HCT116 (cell line): ENCODE measurements at regions not wholly inside any gene's neighbourhood (a gene's known extent, or its start where the extent isn't known, plus 50 kb on each side); places are given as distances from the start of the nearest gene placed in this dataset.

ENCODE experiments used
- ATAC-seq: fragments of 200-7000 bp; cut with Tn5 transposase; 2 replicates; pipeline ENCODE4 v1.9.1; 2020; ENCODE audit warnings: mild to moderate bottlenecking, moderate library complexity
- BruUV-seq: library from RNA; stranded (reverse); fragments of 400-500 nt; replicated peaks from 2 replicates; lab custom pipeline; 2021; lab: Mats Ljungman, UMichigan
- CTCF ChIA-PET: fragments of 300-600 bp; sonication (Branson Sonifier 250); formaldehyde crosslinking; loops from one replicate; lab custom pipeline; 2021; ENCODE audit warnings: antibody characterized with exemption; lab: Charles Lee
- POLR2A ChIA-PET: fragments of 300-600, 350-600 bp; sonication (Branson Sonifier 250); formaldehyde crosslinking; loops from one replicate; lab custom pipeline; 2021; ENCODE audit warnings: antibody characterized with exemption; lab: Charles Lee
- RAD21 ChIA-PET, 2 experiments: fragments of 300-600 bp; sonication (Branson Sonifier 250); formaldehyde crosslinking; loops; one replicate each; lab custom pipeline; 2023; ENCODE audit warnings: low total read pairs in 2 of 2; ENCODE audit not compliant: uncharacterized antibody in 2 of 2, unreplicated experiment in 2 of 2, low non-redundant PET in 1 of 2; lab: Charles Lee
- DNase-seq: peaks from one replicate; pipeline ENCODE4 v3.0.0-alpha.2; 2010; ENCODE audit warnings: low read depth, low spot score
- H2AFZ ChIP-seq: fragments of 200-600 bp; shearing (Covaris generic), sonication (generic); 2 replicates; pipeline ENCODE4 v1.6.1; 2017; ENCODE audit warnings: low read depth, mixed run types, mixed read lengths, antibody characterized with exemption, low read length; ENCODE audit not compliant: poor library complexity, severe bottlenecking
- H3K27ac ChIP-seq: 2 replicates; pipeline ENCODE4 v1.5.1; 2012; ENCODE audit warnings: low read depth, low read length
- H3K27me3 ChIP-seq: fragments of 200-600 bp; sonication (generic); 2 replicates; pipeline ENCODE4 v1.6.1; 2016; ENCODE audit warnings: mixed run types, low read length, mixed read lengths; ENCODE audit not compliant: insufficient read depth
- H3K36me3 ChIP-seq, 2 experiments: fragments of 200-500 bp in 1 of 2; fragments of 200-600 bp in 1 of 2; sonication (Bioruptor generic) in 1 of 2; sonication (generic) in 1 of 2; 2 replicates each; pipeline versions ENCODE4 v1.5.1 to v1.6.1; 2014 to 2016; ENCODE audit warnings: low read length in 2 of 2, inconsistent platforms in 1 of 2, mixed read lengths in 1 of 2, mixed run types in 1 of 2; ENCODE audit not compliant: insufficient read depth in 2 of 2, control insufficient read depth in 1 of 2
- H3K4me1 ChIP-seq, 2 experiments: fragments of 200-600 bp in 1 of 2; sonication (generic) in 1 of 2; 2 replicates each; pipeline versions ENCODE4 v1.5.1 to v1.6.1; 2012 to 2017; ENCODE audit warnings: low read length in 2 of 2, inconsistent platforms in 1 of 2, mild to moderate bottlenecking in 1 of 2, mixed read lengths in 1 of 2, mixed run types in 1 of 2, moderate library complexity in 1 of 2; ENCODE audit not compliant: insufficient read depth in 2 of 2, control insufficient read depth in 1 of 2
- H3K4me2 ChIP-seq: fragments of 200-600 bp; sonication (generic); 2 replicates; pipeline ENCODE4 v1.6.1; 2017; ENCODE audit warnings: mixed run types, low read length, mixed read lengths
- H3K4me3 ChIP-seq, 2 experiments: fragments of 200-600 bp in 1 of 2; sonication (generic) in 1 of 2; replicated peaks in 1 of 2; 2 replicates each; pipeline ENCODE4 v1.5.1; 2011 to 2016; ENCODE audit warnings: low read length in 2 of 2, control low read depth in 1 of 2, low read depth in 1 of 2, mild to moderate bottlenecking in 1 of 2, mixed read lengths in 1 of 2, mixed run types in 1 of 2
- H3K79me2 ChIP-seq: fragments of 200-600 bp; sonication (generic); 2 replicates; pipeline ENCODE4 v1.6.1; 2017; ENCODE audit warnings: mild to moderate bottlenecking, mixed run types, low read length, moderate library complexity, mixed read lengths; ENCODE audit not compliant: insufficient read depth
- H3K9ac ChIP-seq: fragments of 200-600 bp; sonication (generic); 2 replicates; pipeline ENCODE4 v1.6.1; 2016; ENCODE audit warnings: low read length, mixed read lengths
- H3K9me2 ChIP-seq: fragments of 200-600 bp; sonication (generic), shearing (Covaris generic); 2 replicates; pipeline ENCODE4 v1.6.1; 2017; ENCODE audit warnings: mixed run types, mild to moderate bottlenecking, moderate library complexity; ENCODE audit not compliant: insufficient read depth
- H3K9me3 ChIP-seq, 2 experiments: fragments of 200-500 bp in 1 of 2; fragments of 200-600 bp in 1 of 2; sonication (Bioruptor generic) in 1 of 2; sonication (generic) in 1 of 2; 2 replicates each; pipeline ENCODE4 v1.6.1; 2014 to 2017; ENCODE audit warnings: low read length in 2 of 2, mixed read lengths in 2 of 2, inconsistent platforms in 1 of 2, low read depth in 1 of 2, mild to moderate bottlenecking in 1 of 2, mixed run types in 1 of 2, moderate library complexity in 1 of 2; ENCODE audit not compliant: control insufficient read depth in 1 of 2, insufficient read depth in 1 of 2
- H4K20me1 ChIP-seq: fragments of 200-600 bp; sonication (generic), shearing (Covaris generic); 2 replicates; pipeline ENCODE4 v1.6.1; 2017; ENCODE audit warnings: mixed run types, mild to moderate bottlenecking, moderate library complexity; ENCODE audit not compliant: insufficient read depth
- ATF3 ChIP-seq: IDR thresholded peaks from 2 replicates; pipeline ENCODE4 v1.6.1; 2012
- CTCF ChIP-seq, 3 experiments: fragments of 200-600 bp in 1 of 3; sonication (generic) in 1 of 3; IDR thresholded peaks in 2 of 3; conservative IDR thresholded peaks in 1 of 3; 2 replicates each; pipeline ENCODE4 v1.5.1; 2012 to 2017; ENCODE audit warnings: low read depth in 2 of 3, low read length in 2 of 3, antibody characterized with exemption in 1 of 3, borderline replicate concordance in 1 of 3, control low read depth in 1 of 3, mild to moderate bottlenecking in 1 of 3, mixed read lengths in 1 of 3, mixed run types in 1 of 3, moderate library complexity in 1 of 3; ENCODE audit not compliant: insufficient read depth in 1 of 3
- ELF1 ChIP-seq: IDR thresholded peaks from 2 replicates; pipeline ENCODE4 v1.6.1; 2012; ENCODE audit warnings: low read depth, borderline replicate concordance
- EZH2phosphoT487 ChIP-seq: fragments of 200-600 bp; IDR thresholded peaks from 2 replicates; pipeline ENCODE4 v1.6.1; 2018; ENCODE audit warnings: antibody characterized with exemption, borderline replicate concordance
- FOSL1 ChIP-seq: IDR thresholded peaks from 2 replicates; pipeline ENCODE4 v1.6.1; 2012; ENCODE audit warnings: low read depth
- JUND ChIP-seq: IDR thresholded peaks from 2 replicates; pipeline ENCODE4 v1.6.1; 2012
- POLR2A ChIP-seq: IDR thresholded peaks from 2 replicates; pipeline ENCODE4 v1.7.0; 2011; ENCODE audit warnings: borderline replicate concordance; ENCODE audit not compliant: insufficient read depth, insufficient read length; ENCODE audit errors: extremely low read depth
- POLR2AphosphoS5 ChIP-seq: IDR thresholded peaks from 2 replicates; pipeline ENCODE4 v1.6.1; 2011; ENCODE audit warnings: mild to moderate bottlenecking, low read depth, low read length, moderate library complexity
- SIN3A ChIP-seq: IDR thresholded peaks from 2 replicates; pipeline ENCODE4 v1.6.1; 2012; ENCODE audit warnings: low read depth
- SRF ChIP-seq: IDR thresholded peaks from 2 replicates; pipeline ENCODE4 v1.6.1; 2012; ENCODE audit warnings: low read depth
- YY1 ChIP-seq: IDR thresholded peaks from 2 replicates; pipeline ENCODE4 v1.6.1; 2011; ENCODE audit warnings: low read length, low read depth, moderate library complexity, mild to moderate bottlenecking; ENCODE audit not compliant: insufficient replicate concordance; ENCODE audit errors: extremely low read depth
- ZFX ChIP-seq: fragments of 450-650 bp; IDR thresholded peaks from 2 replicates; pipeline ENCODE4 v1.6.1; 2017
- ZNF274 ChIP-seq: fragments of 200-500 bp; sonication (Bioruptor generic); IDR thresholded peaks from 2 replicates; pipeline ENCODE4 v1.6.1; 2014; ENCODE audit warnings: mild to moderate bottlenecking, low read depth, low read length, inconsistent platforms
- intact Hi-C: fragments of 100-400 bp; cut with micrococcal nuclease; formaldehyde crosslinking; loops from 2 replicates; pipeline ENCODE4 v1.10.0; 2022
- TF ChIP-seq, protein P1 (sequence below): IDR thresholded peaks from 2 replicates; pipeline ENCODE4 v1.6.1; 2011; ENCODE audit warnings: mild to moderate bottlenecking, low read length, moderate library complexity; ENCODE audit not compliant: insufficient replicate concordance; ENCODE audit errors: extremely low read depth

DNA sequence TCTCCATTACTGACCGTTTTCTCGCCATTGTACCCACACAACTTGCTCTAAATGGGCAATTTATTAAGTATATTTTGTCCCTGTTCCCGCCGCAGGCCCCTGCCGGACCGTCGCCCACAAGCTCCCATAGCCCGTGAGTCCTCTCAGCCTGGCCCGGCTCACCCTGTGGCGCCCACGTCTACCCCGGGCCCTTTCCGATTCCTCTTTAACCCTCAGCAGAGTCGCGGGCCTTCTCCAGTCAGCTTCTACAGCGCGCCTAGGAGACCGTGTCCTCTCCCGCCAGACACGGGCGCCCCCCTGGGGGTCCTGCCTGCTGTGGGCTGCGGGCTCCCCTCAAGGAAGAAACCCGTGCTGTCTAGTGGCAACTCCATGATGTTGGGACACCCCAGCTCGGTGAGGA lies 57.8 kb upstream of the SPATA31E1 start (continued):
- no peak for TF ChIP-seq YY1
- TF ChIP-seq, protein P1, sequence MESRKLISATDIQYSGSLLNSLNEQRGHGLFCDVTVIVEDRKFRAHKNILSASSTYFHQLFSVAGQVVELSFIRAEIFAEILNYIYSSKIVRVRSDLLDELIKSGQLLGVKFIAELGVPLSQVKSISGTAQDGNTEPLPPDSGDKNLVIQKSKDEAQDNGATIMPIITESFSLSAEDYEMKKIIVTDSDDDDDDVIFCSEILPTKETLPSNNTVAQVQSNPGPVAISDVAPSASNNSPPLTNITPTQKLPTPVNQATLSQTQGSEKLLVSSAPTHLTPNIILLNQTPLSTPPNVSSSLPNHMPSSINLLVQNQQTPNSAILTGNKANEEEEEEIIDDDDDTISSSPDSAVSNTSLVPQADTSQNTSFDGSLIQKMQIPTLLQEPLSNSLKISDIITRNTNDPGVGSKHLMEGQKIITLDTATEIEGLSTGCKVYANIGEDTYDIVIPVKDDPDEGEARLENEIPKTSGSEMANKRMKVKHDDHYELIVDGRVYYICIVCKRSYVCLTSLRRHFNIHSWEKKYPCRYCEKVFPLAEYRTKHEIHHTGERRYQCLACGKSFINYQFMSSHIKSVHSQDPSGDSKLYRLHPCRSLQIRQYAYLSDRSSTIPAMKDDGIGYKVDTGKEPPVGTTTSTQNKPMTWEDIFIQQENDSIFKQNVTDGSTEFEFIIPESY, result no peak
- no peak for TF ChIP-seq FOSL1
- no peak for TF ChIP-seq ELF1
- no peak for TF ChIP-seq EZH2phosphoT487
- no peak for TF ChIP-seq JUND
- no peak for TF ChIP-seq SRF

GRCh38 chr9:87826331-87826730 lies 56.3 kb upstream of the SPATA31E1 start:
- ChIA-PET CTCF (no interaction called here), POLR2A (no interaction called here), RAD21 (no interaction called here)
- intact Hi-C loops, result no loop called here
- Histone ChIP-seq H3K9me3 (no peaks in the 10 kb centered on the region), H2AFZ (no peak overlapping the region), H3K9ac (no peak overlapping the region), H3K9me2 (no peaks in the 10 kb centered on the region; the same call in 1 of the 2 replicates), H3K36me3 (no peaks in the 10 kb centered on the region), H3K27ac (no peak overlapping the region), H3K4me2 (no peak overlapping the region), H3K4me3 (no peak overlapping the region), H3K4me1 (no peaks in the 10 kb centered on the region), H3K27me3 (no peaks in the 10 kb centered on the region; the same call in 1 of the 2 replicates), H3K79me2 (no peaks in the 10 kb centered on the region), H4K20me1 (no peaks in the 10 kb centered on the region)
- ATAC-seq, result no peak
- no peak for TF ChIP-seq ATF3
- no peak for TF ChIP-seq POLR2AphosphoS5
- TF ChIP-seq ZNF274, result no peak
- TF ChIP-seq FOSL1, result no peak
- TF ChIP-seq YY1, result no peak
- no peak for TF ChIP-seq POLR2A
- TF ChIP-seq, protein P1, result no peak
- no peak for TF ChIP-seq ZFX
- no peak for TF ChIP-seq CTCF (IDR thresholded peaks at IDR 0.05 in 2 of 3, conservative IDR thresholded peaks at IDR 0.05 in 1 of 3; ENCODE audit: borderline replicate concordance in 1 of 3, insufficient read depth in 1 of 3, low read depth in 2 of 3, low read length in 2 of 3)
- no peak for TF ChIP-seq SIN3A
- no TSS peak for BruUV-seq
- no peak for DNase-seq
